Pulmonary artery endothelial cell (primary cell): ENCODE measurements at regions not wholly inside any gene's neighbourhood (a gene's known extent, or its start where the extent isn't known, plus 50 kb on each side); places are given as distances from the start of the nearest gene placed in this dataset.

Source experiments
- DNase-seq: peaks from one replicate; pipeline ENCODE4 v3.0.0-alpha.2; 2011; ENCODE audit warnings: low read depth, low spot score

DNA sequence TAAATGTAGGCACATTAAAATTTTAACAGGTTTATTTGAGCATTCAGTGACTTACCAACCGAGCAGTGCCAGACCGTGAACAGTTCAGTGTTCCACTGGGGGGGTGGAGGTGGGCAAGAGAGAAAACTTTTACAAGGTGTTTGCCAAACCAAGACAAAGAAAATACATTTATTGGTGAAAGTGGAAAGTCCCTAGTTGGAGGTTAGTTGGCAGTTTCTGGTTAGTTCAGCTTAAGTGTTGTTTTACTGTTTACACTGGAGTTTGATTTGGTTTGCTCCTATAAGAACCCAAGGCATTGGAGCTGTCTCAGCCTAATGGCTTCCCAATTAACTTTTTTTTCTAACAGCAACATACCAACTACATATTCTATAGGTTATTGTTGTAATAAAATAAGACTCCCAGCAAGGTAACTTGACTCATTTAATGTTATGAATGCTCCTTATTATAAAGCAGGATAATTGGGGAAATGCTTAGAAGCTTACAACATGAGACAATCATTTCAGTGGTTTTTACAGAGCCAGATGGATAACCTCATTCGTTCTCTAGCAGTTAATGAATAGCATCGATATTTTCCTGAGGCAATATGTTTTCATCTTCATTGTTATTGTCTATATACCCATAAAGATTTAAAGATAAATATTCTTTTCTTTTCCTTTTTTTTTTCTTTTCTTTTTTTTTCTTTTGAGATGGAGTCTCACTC lies 115.8 kb downstream of the ETNK1 start:
- no peak for DNase-seq

DNA sequence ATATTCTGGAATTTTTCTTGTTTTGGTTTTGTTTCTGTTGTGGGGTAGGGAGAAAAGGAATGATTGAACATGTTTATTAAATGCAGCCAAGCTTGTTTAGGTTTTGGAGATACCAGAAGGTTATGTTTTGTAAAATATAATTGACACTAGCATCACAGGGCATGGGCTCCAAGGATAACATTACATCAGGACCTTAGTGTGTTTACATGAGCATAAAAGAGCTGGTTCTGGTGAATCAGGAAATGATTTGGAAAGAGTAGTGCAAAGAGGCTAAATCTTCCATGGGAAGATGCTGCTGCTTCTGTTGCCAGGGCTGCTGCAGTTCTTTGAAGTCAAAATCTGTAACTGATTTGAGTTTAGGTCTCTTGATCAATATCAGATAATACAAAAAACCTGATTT lies 118.7 kb downstream of the ETNK1 start:
- no peak for DNase-seq

DNA sequence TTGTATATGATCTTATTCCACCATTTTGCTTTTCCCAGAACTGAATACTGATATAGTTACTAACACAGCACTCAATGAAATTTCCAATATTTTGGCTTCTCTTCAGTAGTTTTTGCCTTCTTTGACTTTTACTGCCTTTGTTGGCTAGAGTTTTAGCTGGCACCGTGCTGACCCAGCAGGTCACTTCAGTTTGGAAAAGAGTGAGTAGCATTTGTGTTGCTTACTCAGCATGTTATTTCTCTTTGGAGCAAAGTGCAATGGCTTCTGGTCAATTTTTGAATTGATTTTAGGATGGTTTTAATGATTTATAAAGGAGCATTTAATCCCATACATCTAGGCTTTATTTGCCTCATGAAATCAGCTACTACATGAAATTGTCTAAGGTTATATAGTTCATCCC lies 119.2 kb downstream of the ETNK1 start:
- no peak for DNase-seq

DNA sequence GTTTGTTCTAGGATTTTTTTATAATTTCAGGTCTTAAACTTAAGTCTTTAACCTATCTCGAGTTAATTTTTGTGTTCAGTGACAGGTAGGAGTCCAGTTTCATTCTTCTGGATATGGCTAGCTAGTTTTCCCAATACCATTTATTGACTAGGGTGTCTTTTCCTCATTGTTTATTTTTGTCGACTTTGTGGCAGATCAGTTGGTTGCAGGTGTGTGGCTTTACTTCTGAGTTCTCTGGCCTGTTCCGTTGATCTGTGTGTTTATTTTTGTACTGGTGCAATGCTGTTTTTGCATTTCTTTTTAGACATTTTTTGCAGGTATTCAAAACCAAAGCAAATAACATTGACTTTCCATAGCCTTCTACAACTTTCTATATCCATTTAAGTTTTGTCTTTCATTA lies 121.7 kb downstream of the ETNK1 start:
- DNase-seq: no peak

- no peak for DNase-seq
These were observed 130.7 kb downstream of the ETNK1 start for GRCh38 chr12:22755629-22756028.

- DNase-seq: no peak
These were observed 135.1 kb downstream of the ETNK1 start for GRCh38 chr12:22759769-22760674.

- DNase-seq: no peak
These were observed 140.6 kb downstream of the ETNK1 start for GRCh38 chr12:22765421-22766130.

DNA sequence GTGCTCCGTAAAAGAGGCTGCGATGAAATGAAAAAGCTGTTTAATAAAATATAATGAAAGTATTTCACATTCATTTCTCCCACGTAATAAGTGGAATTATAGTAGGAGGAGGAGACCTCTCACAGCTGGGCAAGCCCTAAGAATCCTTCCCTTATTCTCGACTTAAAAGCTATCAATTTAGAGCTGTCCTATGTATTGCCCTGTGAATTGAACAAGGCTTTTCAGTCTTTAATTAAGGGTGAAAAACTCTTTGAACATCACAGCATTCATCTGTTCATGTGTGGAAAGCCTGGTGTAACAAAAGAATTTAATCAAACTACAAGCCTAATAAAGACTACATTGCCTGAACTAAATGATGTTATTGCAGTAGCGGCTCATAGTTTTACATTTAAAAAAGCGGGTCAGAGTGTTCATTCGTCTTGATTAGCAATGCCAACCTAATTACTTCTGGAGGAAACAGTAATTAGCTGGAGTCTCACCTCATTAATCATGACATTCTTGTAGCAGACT lies 142.0 kb downstream of the ETNK1 start:
- no peak for DNase-seq

DNA sequence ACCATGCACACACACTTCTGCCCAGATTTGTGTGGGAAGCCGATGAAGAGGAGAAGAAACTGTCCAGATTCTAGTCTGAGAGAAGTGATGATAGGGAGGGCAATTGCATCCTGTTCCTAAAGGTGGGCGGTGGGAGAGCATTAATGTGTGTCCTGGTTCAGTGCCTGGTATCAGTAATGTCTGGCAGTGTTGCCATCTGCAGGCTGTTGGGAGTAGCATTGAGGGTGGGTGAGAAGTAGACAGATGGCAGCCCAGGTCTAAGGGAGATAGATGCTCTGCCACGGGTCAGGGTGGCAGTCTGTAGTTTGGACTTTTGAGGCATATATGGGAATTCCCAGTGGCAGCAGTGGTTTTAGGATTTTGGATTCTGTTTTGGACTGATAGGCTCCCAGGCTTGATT lies 156.4 kb downstream of the ETNK1 start:
- DNase-seq: no peak

- DNase-seq: no peak
These were observed 162.6 kb downstream of the ETNK1 start for GRCh38 chr12:22787557-22787956.

- DNase-seq: no peak
These were observed 163.9 kb downstream of the ETNK1 start for GRCh38 chr12:22788913-22789312.

- DNase-seq: no peak
These were observed 167.2 kb downstream of the ETNK1 start for GRCh38 chr12:22792138-22792537.

- no peak for DNase-seq
These were observed 169.0 kb downstream of the ETNK1 start for GRCh38 chr12:22794017-22794416.

DNA sequence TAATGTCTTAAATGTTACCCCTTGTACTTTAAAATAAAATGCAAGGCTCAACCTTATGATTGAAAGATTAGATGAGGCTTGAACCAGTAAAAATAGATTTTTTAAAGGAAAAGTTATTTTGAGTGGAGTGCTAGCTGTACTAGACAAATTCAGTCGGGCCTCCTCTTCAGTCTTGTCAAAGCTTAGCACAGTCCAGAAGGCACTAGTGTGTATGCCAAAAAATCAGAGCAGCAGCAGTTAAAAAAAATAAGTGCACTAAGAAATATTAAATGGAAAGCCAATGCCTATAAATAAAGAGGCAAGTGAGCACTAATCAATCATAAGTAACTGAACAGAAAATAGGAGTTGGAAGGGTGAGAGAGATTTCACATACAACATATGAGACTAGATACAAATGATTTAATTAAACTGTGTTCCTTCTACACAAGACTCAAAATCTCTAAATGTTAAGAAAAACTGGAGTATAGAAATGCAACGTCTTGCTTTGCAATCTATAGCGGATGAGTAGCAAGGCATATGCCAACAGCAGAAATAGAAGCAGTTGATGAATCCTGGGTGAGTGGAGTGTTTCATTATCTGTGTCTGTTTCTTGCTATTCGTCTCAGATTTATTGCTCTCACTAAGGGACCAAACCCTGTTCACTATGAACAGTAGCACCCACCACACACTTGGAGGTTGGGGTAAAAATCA lies 172.1 kb downstream of the ETNK1 start:
- no peak for DNase-seq

DNA sequence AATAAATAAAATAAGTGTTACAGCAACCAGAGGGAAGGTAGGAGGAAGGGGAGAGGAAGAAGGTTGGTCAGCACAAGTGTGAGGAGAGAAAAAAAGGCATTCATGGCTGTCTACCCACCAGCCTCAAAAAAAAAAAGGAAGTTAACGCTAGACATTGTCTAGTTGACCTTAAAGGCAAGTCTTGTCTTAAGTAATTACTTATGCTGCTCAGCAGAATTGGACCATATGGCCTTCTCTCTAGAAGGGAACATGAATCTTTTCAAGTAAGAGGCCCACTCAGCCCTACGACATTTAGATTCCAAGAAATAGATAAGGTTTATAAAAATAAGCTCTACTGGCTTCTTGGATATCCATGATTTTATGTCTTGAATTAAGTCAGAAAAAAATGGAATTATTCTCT lies 172.7 kb downstream of the ETNK1 start:
- no peak for DNase-seq

GRCh38 chr12:22798116-22798515 lies 173.1 kb downstream of the ETNK1 start:
- no peak for DNase-seq

DNA sequence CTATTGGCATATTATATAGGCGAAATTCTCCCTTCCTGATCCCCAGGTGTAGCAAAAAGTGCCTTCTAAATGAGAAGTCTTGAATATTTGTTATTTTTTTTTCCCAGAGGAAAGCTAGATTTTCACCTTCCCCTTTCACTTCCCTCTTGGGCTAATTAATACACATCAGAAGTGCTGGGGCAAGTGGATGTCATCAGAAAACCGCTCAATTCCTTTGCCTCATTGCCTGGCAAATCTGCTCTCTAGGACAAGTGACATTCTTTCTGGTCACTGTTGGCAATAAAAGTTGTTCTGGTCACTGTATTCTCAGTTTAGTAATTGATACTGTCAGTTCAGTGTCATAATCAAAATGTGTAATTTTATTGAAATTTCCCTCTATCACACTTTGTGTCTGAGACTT lies 174.5 kb downstream of the ETNK1 start:
- DNase-seq: no peak

DNA sequence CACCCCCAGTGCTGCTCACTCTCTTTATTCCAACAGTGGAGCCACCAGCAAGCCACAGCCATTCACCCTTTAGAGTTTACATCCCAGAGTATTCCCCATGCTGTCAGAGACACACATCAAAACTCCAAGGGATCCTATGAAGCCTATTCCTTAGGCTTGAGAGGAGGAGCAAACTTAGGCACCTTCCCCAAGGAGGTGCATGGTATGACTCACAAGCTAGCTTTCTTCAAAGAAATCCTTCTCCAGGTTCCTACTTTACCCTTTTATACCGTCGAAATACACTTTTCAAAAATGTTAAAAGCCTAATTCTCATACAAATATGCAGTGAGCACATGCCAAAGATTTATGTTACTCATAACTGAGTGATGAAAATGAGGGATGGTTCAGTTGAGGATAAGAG lies 175.4 kb downstream of the ETNK1 start:
- no peak for DNase-seq

GRCh38 chr12:22802883-22803630 lies 178.1 kb downstream of the ETNK1 start:
- no peak for DNase-seq

GRCh38 chr12:22803725-22804124 lies 178.8 kb downstream of the ETNK1 start:
- DNase-seq: no peak

GRCh38 chr12:22808860-22809259 lies 183.9 kb downstream of the ETNK1 start:
- no peak for DNase-seq
